ENCODE measurements at regions not wholly inside any gene's neighbourhood (a gene's known extent, or its start where the extent isn't known, plus 50 kb on each side); places are given as distances from the start of the nearest gene placed in this dataset.
"Not testable (repeated sequence)": the region's sequence is repeated elsewhere in the genome, so short reads cannot be mapped to it uniquely, and the experiment has no call there.

DNA sequence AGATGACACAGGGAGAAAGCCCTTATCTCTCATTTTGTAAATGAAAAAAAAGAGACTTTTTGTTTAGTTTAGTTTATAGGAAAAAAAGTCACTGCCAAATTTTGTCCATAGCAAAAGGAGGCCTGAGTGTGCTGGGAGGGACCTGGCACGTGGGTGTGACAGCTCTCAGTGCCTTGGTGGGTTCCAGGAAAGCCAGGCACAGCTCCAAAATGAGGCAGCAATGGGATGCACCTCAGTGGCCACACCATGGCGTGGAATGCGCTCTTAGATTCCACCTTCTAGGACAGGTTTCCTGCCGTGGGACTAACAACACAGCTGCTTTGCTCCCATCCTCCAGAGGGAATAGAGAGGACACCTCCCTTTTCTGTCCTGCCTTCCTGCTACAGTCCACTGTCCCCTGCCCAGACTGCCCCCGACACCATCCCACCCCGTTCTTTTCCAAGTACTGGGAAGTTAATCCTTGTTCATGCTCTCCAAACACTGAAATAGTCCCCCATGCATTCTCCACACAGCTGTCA, 207.6 kb downstream of the EMP1 start:
- Histone ChIP-seq H3K79me2 (ENCODE audit: control insufficient read depth, insufficient read depth, low read length, poor library complexity) (no peaks in the 10 kb centered on the region), H3K27me3 (ENCODE audit: insufficient read depth, low read length) (no peaks in the 10 kb centered on the region), H3K9ac (ENCODE audit: low read length) (no peak overlapping the region), H3K4me1 (ENCODE audit: control insufficient read depth in 1 of 2, insufficient read depth in 2 of 2, low read length in 2 of 2) (no peaks in the 10 kb centered on the region), H4K8ac (ENCODE audit: low read depth, low read length) (no peak overlapping the region), H4K12ac (ENCODE audit: low read depth, low read length) (no peak overlapping the region), H3K9me3 (ENCODE audit: insufficient read depth, low read depth, low read length) (no peaks in the 10 kb centered on the region), H3K23ac (ENCODE audit: low read length) (no peak overlapping the region), H3K18ac (ENCODE audit: low read length) (no peak overlapping the region), H3K27ac (ENCODE audit: low read depth, low read length) (no peak overlapping the region), H2BK5ac (ENCODE audit: low read depth, low read length, poor library complexity) (no peak overlapping the region), H3K36me3 (ENCODE audit: control insufficient read depth in 1 of 2, insufficient read depth in 2 of 2, low read length in 2 of 2) (no peaks in the 10 kb centered on the region), H3K79me1 (ENCODE audit: low read length) (no peaks in the 10 kb centered on the region), H2AK5ac (ENCODE audit: low read length) (no peak overlapping the region), H2BK120ac (ENCODE audit: insufficient read depth, low read length, poor library complexity) (no peak overlapping the region), H4K91ac (ENCODE audit: low read depth, low read length) (no peak overlapping the region), H3K14ac (ENCODE audit: low read length) (no peak overlapping the region), H3K4me3 (ENCODE audit: low read depth, low read length) (no peak overlapping the region), H3K4me2 (ENCODE audit: low read length) (no peak overlapping the region), H2AFZ (ENCODE audit: insufficient read depth, low read length, poor library complexity) (no peak overlapping the region), H2BK12ac (ENCODE audit: low read length) (no peak overlapping the region), H3K4ac (ENCODE audit: low read depth, low read length) (no peak overlapping the region)
- no peak for DNase-seq
- no CpG with 5 or more reads among the region's 6 CpGs for WGBS (ENCODE audit: extremely low coverage, insufficient coverage, insufficient read length)

DNA sequence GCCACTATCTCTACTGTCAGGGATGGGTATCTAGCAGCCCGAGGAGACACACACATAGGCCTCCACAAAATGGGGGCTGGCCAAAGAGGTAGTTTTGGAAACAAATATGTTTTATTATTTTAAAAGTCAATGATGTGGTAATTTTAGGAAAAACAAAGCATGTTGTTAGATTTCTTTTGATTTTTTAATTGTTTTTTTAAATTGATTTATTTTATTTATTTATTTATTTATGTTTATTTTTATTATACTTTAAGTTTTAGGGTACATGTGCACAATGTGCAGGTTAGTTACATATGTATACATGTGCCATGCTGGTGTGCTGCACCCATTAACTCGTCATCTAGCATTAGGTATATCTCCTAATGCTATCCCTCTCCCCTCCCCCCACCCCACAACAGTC, 194.8 kb downstream of the EMP1 start:
- H4K12ac ChIP-seq (ENCODE audit: low read depth, low read length); H3K27ac ChIP-seq (ENCODE audit: low read depth, low read length); H3K9me3 ChIP-seq (ENCODE audit: insufficient read depth, low read depth, low read length); H3K4ac ChIP-seq (ENCODE audit: low read depth, low read length); H4K91ac ChIP-seq (ENCODE audit: low read depth, low read length); H4K8ac ChIP-seq (ENCODE audit: low read depth, low read length); H3K23ac ChIP-seq (ENCODE audit: low read length); H3K4me2 ChIP-seq (ENCODE audit: low read length); DNase-seq; H3K18ac ChIP-seq (ENCODE audit: low read length); H3K79me1 ChIP-seq (ENCODE audit: low read length); H3K36me3 ChIP-seq (ENCODE audit: control insufficient read depth in 1 of 2, insufficient read depth in 2 of 2, low read length in 2 of 2); H3K27me3 ChIP-seq (ENCODE audit: insufficient read depth, low read length); H2AK5ac ChIP-seq (ENCODE audit: low read length); H2BK12ac ChIP-seq (ENCODE audit: low read length); H2BK120ac ChIP-seq (ENCODE audit: insufficient read depth, low read length, poor library complexity); H3K4me3 ChIP-seq (ENCODE audit: low read depth, low read length); H2BK5ac ChIP-seq (ENCODE audit: low read depth, low read length, poor library complexity); H3K9ac ChIP-seq (ENCODE audit: low read length); H3K14ac ChIP-seq (ENCODE audit: low read length); H3K79me2 ChIP-seq (ENCODE audit: control insufficient read depth, insufficient read depth, low read length, poor library complexity); H2AFZ ChIP-seq (ENCODE audit: insufficient read depth, low read length, poor library complexity); H3K4me1 ChIP-seq (ENCODE audit: control insufficient read depth in 1 of 2, insufficient read depth in 2 of 2, low read length in 2 of 2): not testable (repeated sequence)
- no CpG with 5 or more reads among the region's 2 CpGs for WGBS (ENCODE audit: extremely low coverage, insufficient coverage, insufficient read length)

DNA sequence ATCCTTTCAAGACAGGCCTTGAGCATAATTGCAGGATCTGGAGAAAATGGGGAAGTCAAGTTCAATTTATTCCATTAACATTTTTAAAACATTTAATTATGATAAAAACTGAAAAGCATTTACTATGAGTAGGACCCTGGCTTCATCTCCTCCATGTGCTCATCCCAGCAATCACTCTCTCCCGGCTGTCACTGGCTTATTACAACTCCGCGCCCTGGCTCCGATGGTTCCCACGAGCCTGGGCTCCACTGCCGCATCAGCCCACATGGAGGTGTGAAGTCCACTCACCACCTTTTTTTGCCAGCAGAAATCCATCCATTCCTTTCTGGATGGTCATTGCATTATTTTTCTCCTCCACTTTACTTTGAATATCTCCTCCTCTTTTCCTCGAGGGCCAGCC, 194.4 kb downstream of the EMP1 start:
- H3K9me3 ChIP-seq (ENCODE audit: insufficient read depth, low read depth, low read length), result no peaks in the 10 kb centered on the region
- WGBS (ENCODE audit: extremely low coverage, insufficient coverage, insufficient read length), result no CpG with 5 or more reads among the region's 7 CpGs
- no peak overlapping the region for H3K18ac ChIP-seq (ENCODE audit: low read length)
- H2AFZ ChIP-seq (ENCODE audit: insufficient read depth, low read length, poor library complexity), result no peak overlapping the region
- no peak overlapping the region for H3K23ac ChIP-seq (ENCODE audit: low read length)
- no peak overlapping the region for H4K91ac ChIP-seq (ENCODE audit: low read depth, low read length)
- H3K9ac ChIP-seq (ENCODE audit: low read length), result no peak overlapping the region
- H3K27me3 ChIP-seq (ENCODE audit: insufficient read depth, low read length), result no peaks in the 10 kb centered on the region
- H3K4me1 ChIP-seq (ENCODE audit: control insufficient read depth in 1 of 2, insufficient read depth in 2 of 2, low read length in 2 of 2), result peaks cover 0 to 2% of the 10 kb centered on the region in 2 experiments
- H4K8ac ChIP-seq (ENCODE audit: low read depth, low read length), result no peak overlapping the region
- H3K4ac ChIP-seq (ENCODE audit: low read depth, low read length), result no peak overlapping the region
- no peak overlapping the region for H3K14ac ChIP-seq (ENCODE audit: low read length)
- H3K36me3 ChIP-seq (ENCODE audit: control insufficient read depth in 1 of 2, insufficient read depth in 2 of 2, low read length in 2 of 2), result no peaks in the 10 kb centered on the region
- no peak overlapping the region for H4K12ac ChIP-seq (ENCODE audit: low read depth, low read length)
- H3K79me2 ChIP-seq (ENCODE audit: control insufficient read depth, insufficient read depth, low read length, poor library complexity), result no peaks in the 10 kb centered on the region
- H2BK5ac ChIP-seq (ENCODE audit: low read depth, low read length, poor library complexity), result no peak overlapping the region
- no peaks in the 10 kb centered on the region for H3K79me1 ChIP-seq (ENCODE audit: low read length)
- peak in 1 of 2 donors; percentile 14 for DNase-seq
- no peak overlapping the region for H2BK12ac ChIP-seq (ENCODE audit: low read length)
- H2BK120ac ChIP-seq (ENCODE audit: insufficient read depth, low read length, poor library complexity), result no peak overlapping the region
- H3K4me3 ChIP-seq (ENCODE audit: low read depth, low read length), result no peak overlapping the region
- H3K27ac ChIP-seq (ENCODE audit: low read depth, low read length), result no peak overlapping the region
- no peak overlapping the region for H2AK5ac ChIP-seq (ENCODE audit: low read length)
- no peak overlapping the region for H3K4me2 ChIP-seq (ENCODE audit: low read length)

DNA sequence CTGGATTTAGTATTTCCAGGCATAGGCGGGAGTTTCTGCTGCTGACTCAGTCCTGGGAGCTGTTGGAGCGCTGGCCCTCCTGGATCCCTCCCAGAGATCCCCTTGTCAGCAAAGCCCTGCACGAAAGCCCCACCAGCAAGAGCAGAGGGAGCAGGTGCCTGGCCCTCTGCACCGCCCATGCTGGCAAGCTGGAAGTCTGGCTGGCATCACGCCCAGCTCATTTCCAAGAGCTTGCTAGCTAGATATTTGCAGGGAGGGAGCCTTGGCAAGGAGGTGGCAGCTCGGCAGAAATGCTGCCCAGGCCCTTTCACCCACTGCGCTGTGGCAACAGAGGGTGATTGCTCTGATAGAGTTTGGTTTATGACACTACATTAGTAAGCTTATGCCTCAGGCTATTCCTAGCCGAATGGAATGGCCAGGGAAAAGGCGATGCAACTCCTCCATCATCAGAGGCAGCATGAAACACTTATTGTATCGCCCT, 193.9 kb downstream of the EMP1 start:
- H3K36me3 ChIP-seq (ENCODE audit: control insufficient read depth in 1 of 2, insufficient read depth in 2 of 2, low read length in 2 of 2), result no peaks in the 10 kb centered on the region
- H3K9me3 ChIP-seq (ENCODE audit: insufficient read depth, low read depth, low read length), result no peaks in the 10 kb centered on the region
- WGBS (ENCODE audit: extremely low coverage, insufficient coverage, insufficient read length), result no CpG with 5 or more reads among the region's 10 CpGs
- no peak overlapping the region for H3K18ac ChIP-seq (ENCODE audit: low read length)
- no peaks in the 10 kb centered on the region for H3K27me3 ChIP-seq (ENCODE audit: insufficient read depth, low read length)
- no peak overlapping the region for H3K27ac ChIP-seq (ENCODE audit: low read depth, low read length)
- H3K79me1 ChIP-seq (ENCODE audit: low read length), result no peaks in the 10 kb centered on the region
- H2BK120ac ChIP-seq (ENCODE audit: insufficient read depth, low read length, poor library complexity), result no peak overlapping the region
- peak; percentile 42 to 55 for DNase-seq
- H3K4me2 ChIP-seq (ENCODE audit: low read length), result no peak overlapping the region
- no peak overlapping the region for H3K4me3 ChIP-seq (ENCODE audit: low read depth, low read length)
- no peak overlapping the region for H4K8ac ChIP-seq (ENCODE audit: low read depth, low read length)
- H3K4me1 ChIP-seq (ENCODE audit: control insufficient read depth in 1 of 2, insufficient read depth in 2 of 2, low read length in 2 of 2), result peaks cover 0 to 2% of the 10 kb centered on the region in 2 experiments
- no peak overlapping the region for H2BK5ac ChIP-seq (ENCODE audit: low read depth, low read length, poor library complexity)
- H3K9ac ChIP-seq (ENCODE audit: low read length), result no peak overlapping the region
- H4K91ac ChIP-seq (ENCODE audit: low read depth, low read length), result no peak overlapping the region
- H2BK12ac ChIP-seq (ENCODE audit: low read length), result no peak overlapping the region
- H3K4ac ChIP-seq (ENCODE audit: low read depth, low read length), result no peak overlapping the region
- no peaks in the 10 kb centered on the region for H3K79me2 ChIP-seq (ENCODE audit: control insufficient read depth, insufficient read depth, low read length, poor library complexity)
- no peak overlapping the region for H3K14ac ChIP-seq (ENCODE audit: low read length)
- no peak overlapping the region for H2AK5ac ChIP-seq (ENCODE audit: low read length)
- no peak overlapping the region for H4K12ac ChIP-seq (ENCODE audit: low read depth, low read length)
- H2AFZ ChIP-seq (ENCODE audit: insufficient read depth, low read length, poor library complexity), result no peak overlapping the region
- H3K23ac ChIP-seq (ENCODE audit: low read length), result no peak overlapping the region
